Fibroblast of upper back skin (primary cell): ENCODE measurements at regions not wholly inside any gene's neighbourhood (a gene's known extent, or its start where the extent isn't known, plus 50 kb on each side); places are given as distances from the start of the nearest gene placed in this dataset.
"Not testable (repeated sequence)": the region's sequence is repeated elsewhere in the genome, so short reads cannot be mapped to it uniquely, and the experiment has no call there.

Source experiments
- DNase-seq: peaks from one replicate; pipeline ENCODE4 v3.0.0-alpha.2; 2013

GRCh38 chr7:92972441-92972840 lies 136.1 kb upstream of the CDK6 start:
- no peak for DNase-seq

DNA sequence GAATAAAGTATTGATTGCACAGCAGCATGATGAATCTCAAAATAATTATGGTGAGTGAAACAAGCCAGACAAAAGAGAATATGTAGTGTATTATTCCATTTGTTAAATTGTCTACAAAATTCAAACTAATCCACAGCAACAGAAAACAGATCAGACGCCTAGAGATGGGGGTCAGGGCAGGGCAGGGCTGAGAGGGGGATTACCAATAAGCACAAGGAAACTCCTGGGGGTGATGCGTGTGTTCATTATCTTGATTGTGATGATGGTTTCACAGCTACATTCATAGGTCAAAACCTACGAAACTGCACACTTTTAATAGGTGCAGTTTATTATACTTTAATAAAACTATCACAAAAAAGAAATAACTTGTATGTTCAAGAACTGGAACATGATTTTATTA lies 132.7 kb upstream of the CDK6 start:
- no peak for DNase-seq

GRCh38 chr7:92968502-92968901 lies 132.1 kb upstream of the CDK6 start:
- DNase-seq = no peak

DNA sequence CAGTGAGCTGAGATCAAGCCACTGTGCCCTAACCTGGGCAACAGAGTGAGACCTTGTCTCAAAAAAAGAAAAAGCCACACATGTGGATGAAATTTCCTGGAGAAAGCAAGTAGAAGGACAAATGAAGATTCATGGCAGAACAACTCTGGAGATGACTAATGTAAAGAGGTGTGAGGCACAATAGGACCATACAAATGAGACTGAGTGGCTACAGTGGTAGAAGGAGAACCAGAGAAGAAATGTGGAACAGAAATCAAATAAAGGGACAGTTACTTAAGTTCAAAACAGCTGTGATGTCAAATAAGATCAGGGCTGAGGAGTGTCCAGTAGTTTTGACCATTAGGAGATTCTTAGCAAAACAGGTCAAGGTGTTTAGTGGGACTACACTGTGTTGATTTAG lies 130.9 kb upstream of the CDK6 start:
- no peak for DNase-seq

DNA sequence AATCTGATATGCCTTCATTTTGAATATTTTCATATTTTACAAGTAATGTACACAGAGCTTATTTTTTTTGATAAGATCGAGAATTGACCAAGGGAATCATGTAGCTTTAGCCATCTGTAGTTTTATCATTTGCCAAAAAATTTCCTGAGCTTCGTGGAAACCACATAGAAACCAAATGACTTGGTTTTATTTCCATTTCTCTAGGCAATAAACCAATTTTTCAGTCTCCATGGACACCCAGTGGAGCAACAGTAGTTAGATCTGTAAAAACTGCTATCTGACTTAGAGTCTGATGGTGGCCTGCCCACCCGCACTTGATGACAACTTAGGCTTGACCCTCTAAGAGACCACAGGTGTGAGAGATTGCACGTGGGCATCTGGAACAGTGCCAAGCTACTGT lies 127.8 kb upstream of the CDK6 start:
- no peak for DNase-seq

- DNase-seq = no peak
These were observed 127.2 kb upstream of the CDK6 start for GRCh38 chr7:92963566-92963965.

DNA sequence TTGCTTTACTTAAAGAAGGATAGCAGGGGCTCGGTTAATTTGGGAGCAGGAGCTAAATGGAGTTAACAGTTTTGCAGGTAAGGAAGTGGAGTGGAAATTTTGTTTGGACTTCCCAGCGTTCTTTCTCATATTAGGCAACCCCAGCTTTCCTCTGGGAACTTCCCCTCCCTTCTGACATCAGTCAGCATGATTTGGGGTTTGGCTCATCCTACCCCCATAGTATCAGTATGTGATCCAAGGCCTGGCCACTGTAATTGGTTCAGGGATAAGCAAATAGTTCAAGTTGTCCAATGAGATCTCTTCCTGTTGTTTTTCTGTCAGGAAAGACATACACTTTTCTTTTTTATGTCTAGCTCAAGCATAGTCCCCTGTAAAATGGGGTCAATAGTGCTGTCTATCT lies 125.6 kb upstream of the CDK6 start:
- DNase-seq = no peak

DNA sequence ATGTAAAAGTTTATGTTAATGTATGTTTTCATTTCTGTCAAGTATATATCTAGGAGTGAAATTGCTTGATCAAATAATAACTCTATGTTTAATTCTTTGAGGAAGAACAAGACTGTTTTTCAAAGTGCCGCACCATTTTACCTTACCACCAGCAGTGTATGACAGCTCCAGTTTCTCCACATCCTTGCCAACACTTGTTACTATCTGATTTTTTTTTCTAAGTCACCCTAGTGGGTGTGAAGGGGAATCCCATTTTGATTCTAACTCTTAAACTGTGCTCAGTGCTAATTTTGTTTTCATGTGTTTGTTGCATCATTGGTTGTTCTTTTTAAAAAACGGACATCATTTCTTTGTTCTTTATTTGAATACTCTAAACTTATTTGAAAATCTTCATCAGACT lies 120.2 kb upstream of the CDK6 start:
- DNase-seq = no peak

DNA sequence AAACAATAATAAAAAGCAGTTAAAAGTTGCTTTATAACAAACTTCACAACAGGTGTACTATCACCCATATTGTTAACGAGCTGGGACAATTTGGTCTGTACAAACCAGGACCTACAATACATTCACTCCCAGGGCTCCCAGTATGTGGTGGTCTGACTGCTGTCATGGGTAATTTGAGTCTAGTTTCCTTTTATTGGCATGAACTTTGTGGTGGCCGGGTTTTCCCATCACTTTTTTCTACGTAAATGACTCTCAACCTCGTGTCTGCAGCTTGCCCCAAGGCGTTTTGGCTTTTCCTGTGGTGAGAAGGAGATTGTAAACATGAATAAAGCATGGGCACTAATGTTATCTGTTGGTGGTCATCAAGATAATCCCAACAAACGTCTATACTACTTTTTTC lies 118.7 kb upstream of the CDK6 start:
- no peak for DNase-seq

DNA sequence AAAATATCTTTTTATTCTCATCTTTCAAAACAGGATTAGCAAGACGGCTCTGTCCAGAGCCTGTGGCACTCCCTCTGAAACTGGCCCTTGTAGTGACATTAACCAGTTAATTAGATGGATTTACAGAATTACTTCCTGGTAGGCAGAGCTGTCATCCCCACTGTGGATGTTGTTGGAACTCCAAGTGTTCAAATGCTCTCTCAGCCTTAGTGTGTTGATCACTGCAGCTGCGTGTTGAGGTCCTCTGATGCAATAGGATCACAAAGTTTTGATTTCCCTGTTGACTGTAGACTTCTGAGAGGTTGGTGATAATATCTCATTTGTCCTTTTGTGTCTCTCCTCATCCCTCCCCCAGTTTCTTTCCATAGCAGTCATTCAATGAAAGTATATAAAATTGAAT lies 117.3 kb upstream of the CDK6 start:
- no peak for DNase-seq

DNA sequence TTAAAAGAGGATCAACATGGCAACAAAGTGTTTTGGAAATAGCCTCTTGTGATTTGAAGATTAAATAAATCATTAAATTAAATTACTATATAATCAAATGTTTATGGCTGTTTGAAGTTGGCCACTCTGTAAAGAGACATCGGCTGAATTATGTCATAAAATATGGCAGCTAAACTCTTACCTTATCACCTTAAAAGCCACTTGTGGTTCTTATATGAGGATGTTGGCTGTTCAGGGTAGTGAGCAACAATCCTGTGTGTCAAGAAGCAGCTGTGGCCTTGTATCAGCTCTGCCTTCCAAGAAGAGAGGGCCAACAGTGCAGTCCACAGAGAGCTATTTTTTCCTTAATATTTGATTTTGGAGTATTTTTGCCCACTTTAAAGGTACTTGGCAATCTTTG lies 113.4 kb upstream of the CDK6 start:
- no peak for DNase-seq

- DNase-seq = no peak
These were observed 109.5 kb upstream of the CDK6 start for GRCh38 chr7:92945840-92946239.

- no peak for DNase-seq
These were observed 108.3 kb upstream of the CDK6 start for GRCh38 chr7:92944633-92945032.

GRCh38 chr7:92942706-92943105 lies 106.3 kb upstream of the CDK6 start:
- DNase-seq = not testable (repeated sequence)

DNA sequence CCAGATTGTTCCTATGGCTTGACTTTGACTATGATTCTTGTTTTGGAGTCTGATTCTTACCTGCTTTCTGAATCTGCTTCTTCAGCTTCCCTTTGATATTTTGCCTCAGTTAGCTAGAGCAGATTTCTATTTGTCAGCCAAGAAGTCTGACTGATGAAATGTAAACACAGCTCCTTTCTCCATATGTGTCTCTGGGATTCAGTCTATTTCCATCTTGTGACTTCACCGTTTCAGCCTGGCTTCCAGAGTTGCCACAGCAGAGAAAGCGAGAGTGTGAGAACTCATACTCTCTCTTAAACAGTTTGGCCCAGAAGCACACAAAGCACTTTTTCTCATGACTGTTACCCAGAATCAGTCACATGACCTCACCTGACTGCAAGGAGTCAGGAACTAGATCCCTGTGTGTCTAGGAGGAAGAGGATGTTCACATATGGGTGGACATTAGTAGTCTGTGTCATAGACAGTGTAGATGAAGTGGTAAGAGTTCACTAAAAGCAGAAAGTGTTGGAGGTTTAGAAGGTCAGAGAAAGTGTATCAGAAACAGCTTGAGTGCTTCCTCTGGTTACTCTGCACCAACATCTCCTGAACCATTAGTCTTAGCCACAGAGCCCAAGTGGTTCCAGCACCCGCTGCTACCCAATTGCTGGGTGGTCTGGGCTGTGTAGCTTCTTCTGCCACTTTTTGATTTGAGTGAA lies 103.4 kb upstream of the CDK6 start:
- no peak for DNase-seq

GRCh38 chr7:92934096-92934495 lies 97.7 kb upstream of the CDK6 start:
- DNase-seq = no peak

DNA sequence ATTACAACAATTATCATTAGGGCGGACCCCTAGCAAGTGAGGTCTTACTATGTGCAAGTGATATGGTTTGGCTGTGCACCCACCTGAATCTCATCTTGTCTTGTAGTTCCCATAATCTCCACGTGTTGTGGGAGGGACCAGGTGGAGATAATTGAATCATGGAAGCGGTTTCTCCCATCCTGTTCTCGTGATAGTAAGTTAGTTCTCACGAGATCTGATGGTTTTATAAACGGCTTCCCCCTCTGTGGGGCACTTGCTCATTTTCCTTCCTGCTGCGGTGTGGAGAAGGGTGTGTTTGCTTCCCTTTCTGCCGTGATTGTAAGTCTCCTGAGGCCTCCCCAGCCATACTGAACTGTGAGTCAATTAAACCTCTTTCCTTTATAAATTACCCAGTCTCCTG lies 96.1 kb upstream of the CDK6 start:
- no peak for DNase-seq

- no peak for DNase-seq
These were observed 94.0 kb upstream of the CDK6 start for GRCh38 chr7:92930404-92930803.

GRCh38 chr7:92926697-92927044 lies 90.3 kb upstream of the CDK6 start:
- no peak for DNase-seq

DNA sequence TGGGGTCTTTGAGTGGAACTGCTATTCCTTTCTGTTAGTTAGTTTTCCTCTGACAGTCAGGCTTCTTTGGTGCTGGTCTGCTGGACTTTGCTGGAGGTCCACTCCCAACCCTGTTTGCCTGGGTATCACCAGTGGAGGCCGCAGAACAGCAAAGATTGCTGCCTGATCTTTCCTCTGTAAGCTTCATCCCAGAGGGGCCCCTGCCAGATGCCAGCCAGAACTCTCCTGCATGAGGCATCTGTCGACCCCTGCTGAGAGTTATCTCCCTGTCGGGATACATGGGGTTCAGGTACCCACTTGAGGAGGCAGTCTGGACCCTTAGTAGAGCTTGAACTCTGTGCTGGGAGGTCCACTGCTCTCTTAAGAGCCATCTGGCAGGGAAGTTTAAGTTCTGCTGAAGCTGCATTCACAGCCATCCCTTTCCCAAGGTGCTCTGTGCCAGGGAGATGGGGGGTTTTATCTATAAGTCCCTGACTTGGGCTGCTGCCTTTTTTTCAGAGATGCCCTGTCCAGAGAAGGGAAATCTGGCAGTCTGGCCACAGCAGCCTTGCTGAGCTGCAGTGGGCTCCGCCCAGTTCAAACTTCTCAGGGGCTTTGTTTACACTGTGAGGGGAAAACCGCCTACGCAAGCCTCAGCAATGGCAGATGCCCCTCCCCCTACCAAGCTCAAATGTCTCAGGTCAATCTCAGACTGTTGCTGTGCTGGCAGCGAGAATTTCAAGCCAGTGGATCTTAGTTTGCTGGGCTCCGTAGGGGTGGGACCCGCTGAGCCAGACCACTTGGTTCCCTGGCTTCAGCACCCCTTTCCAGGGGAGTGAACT lies 89.7 kb upstream of the CDK6 start:
- DNase-seq = peak; percentile 14

- no peak for DNase-seq
These were observed 88.4 kb upstream of the CDK6 start for GRCh38 chr7:92924800-92925199.

DNA sequence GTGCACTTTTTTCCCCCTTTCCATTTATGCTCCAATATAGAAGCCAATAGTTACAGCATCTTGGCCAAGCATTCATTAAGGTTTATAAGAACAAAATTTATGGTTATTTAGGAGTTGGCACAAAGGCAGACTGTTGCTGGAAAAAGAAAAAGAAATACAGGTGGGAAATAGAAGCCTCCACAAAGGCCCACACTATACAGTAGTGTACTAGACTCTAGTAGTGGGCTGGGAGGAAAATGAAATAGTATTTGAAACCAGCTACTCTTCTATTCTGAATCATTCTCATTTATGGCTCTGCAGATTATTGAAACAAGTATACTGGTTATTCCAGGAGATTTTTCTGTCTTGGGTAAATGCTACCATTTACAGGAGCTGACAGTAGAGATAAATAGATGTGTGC lies 80.9 kb upstream of the CDK6 start:
- DNase-seq = no peak

DNA sequence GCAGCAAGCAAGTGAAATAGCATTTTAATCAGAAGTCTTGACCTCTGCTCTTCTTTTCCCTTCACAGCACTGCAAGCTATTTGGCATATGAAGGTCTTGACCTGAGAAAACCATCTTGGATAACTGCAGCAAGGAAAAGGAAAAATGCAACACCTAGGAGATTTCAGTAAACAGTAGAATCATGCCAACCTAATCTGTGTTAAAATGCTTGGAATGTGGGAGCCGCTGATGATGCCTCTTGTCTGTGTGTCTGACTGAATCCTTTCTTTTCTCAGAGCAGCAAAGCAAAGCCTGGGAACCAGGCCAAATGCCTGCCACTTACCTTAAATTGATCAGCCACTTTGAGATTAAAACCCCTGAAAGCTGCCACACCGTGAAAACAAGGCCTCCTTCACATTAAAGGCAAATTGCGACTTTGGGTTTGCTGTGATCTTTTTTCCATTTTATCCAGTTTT lies 80.4 kb upstream of the CDK6 start:
- peak; percentile 77 for DNase-seq

GRCh38 chr7:92915348-92915747 lies 79.0 kb upstream of the CDK6 start:
- no peak for DNase-seq

GRCh38 chr7:92914645-92915044 lies 78.3 kb upstream of the CDK6 start:
- DNase-seq = no peak
